HG03280 (cell line): ENCODE measurements at regions not wholly inside any gene's neighbourhood (a gene's known extent, or its start where the extent isn't known, plus 50 kb on each side); places are given as distances from the start of the nearest gene placed in this dataset.
"Not testable (repeated sequence)": the region's sequence is repeated elsewhere in the genome, so short reads cannot be mapped to it uniquely, and the experiment has no call there.

ENCODE experiments used
- ATAC-seq: cut with Tn5 transposase; IDR thresholded peaks from one replicate; pipeline ENCODE4 v1.9.1; 2021; ENCODE audit warnings: mild to moderate bottlenecking, moderate library complexity; ENCODE audit not compliant: unreplicated experiment

DNA sequence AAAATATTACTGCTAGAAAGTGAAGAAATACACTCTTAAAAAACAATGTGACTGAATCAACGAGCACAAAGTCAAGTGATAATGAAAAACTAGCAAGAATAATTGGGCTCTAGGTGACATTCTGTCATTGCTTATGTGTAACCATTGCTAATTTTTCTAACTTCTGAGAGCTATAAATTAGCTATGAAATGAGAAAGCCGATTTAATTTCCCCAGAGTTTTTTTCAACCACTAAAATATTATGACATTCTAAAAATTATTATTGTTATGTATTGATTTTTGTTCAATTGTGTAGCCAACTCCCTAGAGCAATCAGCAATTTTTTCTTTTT is 458.6 kb upstream of the ATXN8OS start:
- ATAC-seq = no peak

DNA sequence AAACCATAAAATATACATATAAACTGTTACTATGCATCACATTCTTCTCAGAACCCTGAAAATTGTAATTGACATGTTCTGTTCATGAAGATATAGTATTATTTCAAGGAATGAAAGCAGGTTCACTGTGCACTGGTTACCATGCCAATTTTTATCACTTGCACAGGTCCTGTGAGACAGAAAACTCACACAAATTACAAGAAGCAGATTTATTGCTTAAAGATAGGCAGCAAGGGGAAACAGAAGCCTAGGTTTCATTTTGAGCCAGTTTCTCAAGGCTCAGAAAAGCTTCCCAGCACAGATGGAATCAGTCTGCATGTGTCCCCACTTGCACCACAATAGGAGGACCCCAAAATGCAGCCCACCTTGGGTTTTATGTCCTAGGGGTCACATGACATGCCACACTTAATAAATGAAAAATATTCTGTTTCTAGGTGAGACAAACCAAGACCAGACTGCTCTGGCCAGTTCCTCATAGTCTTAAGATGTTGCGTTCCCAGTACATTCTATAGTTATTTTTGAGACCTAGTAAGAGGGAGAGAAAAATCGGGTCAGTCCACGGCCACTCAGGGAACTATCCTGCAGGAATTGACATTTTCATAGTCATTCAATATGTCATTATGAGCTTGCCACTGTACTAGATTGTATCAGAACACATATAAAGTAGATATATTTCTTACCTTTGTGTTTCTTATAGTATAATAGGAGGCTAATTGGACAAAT is 459.1 kb upstream of the ATXN8OS start:
- ATAC-seq = no peak

DNA sequence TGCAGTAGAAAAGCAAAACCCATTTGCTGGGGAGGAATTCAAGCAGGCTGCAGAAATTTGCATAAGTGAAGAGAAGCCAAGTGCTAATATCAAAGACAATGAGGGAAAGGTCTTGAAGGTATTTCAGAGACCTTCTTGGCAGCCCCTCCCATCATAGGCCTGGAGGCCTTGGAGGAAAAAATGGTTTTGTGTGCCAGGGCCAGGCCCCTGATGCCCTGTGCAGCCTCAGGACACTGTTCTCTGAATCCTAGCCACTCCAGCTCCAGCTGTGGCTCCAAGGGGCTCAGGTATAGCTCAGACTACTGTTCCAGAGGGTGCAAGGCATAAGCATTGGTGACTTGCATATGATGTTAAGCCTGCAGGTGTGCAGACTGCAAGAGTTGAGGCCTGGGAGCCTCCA is 463.2 kb upstream of the ATXN8OS start:
- no peak for ATAC-seq

DNA sequence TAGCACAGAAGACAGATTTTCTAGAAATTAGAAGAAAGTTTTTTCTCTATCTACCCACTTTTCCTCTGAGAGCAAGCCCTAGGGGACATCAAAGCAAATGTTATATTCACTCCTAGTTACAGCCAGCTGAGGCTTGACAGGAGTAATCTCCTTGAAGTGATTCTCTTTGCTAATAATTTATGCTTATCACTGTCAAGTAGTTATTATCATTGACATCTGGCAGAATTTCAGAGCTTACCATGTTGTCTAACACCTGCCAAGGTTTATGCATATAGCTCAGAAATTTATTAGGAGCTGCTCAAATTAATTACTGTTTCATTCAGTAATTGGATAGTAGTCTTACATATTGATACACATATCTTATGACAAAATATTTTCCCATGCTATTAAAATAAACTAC is 465.9 kb upstream of the ATXN8OS start:
- ATAC-seq = no peak

DNA sequence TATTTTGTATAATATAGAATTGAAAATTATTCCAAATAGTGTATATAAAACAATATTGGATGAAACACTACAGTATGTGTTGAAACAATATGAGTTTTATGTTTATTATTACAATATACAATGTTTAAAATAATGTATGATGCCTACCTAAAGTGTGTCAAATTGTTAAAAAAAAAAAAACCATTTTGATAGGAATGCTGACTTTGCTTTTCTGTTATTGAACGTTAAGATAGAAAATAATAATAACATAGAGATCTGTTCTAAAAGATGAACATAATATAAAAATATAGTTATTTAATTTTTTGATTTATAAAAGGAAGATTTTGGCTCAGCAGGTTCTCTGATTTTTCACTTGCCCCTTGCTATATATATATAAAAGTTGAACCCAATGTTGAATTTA is 474.6 kb upstream of the ATXN8OS start:
- no peak for ATAC-seq

DNA sequence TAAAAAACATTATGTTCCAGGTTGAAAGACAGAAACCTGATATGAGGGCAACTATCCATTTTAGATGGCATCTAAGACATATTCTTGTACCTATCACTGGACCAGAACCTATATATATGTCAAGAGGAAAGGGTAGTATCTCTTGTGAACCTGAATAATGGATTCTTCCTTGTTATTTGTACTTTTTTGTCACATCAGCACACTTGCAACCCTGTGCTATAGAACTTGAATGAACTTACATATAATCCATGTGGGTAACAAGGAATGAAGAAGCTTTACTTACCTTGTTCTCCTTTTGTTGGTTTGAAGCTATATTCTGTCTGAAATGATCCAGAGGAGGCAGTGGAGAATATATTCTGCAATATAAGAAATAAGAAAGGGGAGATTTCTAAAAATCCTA is 483.7 kb upstream of the ATXN8OS start:
- ATAC-seq = no peak

DNA sequence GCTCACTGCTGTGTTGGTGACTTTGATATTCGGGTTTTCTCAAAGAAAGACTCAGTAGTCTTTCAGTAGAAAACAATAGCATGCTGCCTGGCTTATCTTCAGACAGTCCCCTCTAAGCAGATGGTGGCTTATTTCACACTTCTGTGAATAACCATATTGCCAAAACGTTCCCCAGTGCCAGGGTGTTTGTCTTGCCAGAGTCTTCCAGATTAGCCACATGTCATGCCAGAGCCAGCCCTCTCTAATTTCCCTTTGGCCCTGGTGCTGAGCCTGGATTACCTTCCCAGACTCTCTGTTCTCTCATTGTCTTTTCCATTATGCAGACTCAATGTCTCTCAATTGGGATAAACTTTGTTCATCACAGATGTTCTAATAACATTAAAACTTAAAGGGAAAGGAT is 488.0 kb upstream of the ATXN8OS start:
- no peak for ATAC-seq

DNA sequence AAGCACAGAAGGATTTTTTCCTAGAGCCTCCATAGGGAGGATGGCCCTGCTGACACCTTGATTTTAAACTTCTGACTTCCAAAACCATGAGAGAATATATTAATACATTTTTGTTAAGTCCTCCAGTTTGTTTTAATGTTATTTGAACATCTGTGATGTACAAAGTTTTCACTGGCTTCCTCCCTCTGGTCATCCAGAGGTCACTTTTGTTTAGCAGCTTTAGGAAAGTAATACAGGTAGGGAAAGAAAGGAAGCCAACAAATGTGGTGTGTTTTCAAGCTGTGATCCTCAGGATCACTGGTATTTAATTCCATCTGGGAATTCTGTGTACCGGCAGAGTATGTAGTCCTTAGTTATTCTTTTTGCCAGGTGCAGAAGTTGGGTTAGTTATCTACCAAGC is 488.8 kb upstream of the ATXN8OS start:
- ATAC-seq = no peak

DNA sequence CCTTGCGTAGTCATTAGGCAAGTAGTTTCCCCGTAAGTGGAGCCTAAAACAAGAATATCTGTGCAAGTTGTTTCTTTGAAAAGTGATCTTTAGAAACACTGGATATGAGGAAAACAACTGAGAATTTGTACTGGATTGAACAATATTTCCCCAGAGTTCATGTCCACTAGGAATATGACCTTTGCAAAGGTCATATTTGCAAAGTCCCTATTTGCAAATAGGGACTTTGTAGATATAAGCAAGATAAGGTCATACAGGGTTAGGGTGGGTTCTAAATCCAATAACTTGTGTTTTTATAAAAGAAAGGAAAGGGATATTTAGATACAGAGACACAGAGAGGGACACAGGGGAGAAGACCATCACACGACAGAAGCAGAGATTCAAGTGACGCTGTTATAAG is 489.2 kb upstream of the ATXN8OS start:
- ATAC-seq = no peak

DNA sequence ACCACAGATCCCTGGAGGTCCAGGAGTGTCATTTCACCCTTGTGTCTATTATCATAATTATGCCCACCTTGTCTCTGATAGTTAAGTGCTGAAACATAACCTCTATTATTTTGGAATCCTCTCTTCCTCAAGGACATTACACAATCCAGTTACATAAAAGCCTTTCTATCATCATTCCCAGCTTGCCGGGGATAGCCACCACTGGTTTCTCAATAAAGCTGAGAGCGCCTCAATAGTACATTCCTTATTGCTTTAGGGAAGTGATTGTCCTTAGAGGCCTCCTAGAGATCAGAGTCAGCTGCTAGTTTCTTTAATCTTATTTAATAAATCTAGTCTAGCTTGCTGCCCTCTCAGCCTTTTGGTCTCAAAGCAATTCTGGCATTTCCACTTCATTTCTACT is 490.0 kb upstream of the ATXN8OS start:
- no peak for ATAC-seq

DNA sequence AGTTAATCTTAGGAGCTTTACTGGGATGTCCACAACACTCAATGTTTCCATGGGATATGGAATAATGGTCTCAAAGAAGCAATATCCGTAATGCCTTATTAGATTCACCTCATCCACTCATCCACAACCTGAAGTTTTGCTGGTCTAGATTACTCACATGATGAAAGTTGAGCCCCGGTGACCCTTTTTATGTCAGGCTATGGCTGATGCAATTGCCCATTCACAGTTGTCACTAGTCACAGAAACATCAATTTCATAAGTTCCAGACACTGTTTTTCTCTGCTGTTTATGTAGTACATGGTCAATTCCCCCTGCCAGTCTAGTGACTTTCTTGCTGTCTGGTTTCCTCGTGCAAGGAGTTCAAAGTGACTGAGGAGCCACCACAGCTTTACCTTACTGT is 491.2 kb upstream of the ATXN8OS start:
- no peak for ATAC-seq

DNA sequence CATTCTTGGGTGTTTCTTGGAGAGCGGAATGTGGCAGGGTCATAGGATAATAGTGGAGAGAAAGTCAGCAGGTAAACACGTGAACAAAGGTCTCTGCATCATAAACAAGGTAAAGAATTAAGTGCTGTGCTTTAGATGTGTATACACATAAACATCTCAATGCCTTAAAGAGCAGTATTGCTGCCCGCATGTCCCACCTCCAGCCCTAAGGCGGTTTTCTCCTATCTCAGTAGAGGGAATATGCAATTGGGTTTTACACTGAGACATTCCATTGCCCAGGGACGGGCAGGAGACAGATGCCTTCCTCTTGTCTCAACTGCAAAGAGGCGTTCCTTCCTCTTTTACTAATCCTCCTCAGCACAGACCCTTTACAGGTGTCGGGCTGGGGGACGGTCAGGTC is 492.6 kb upstream of the ATXN8OS start:
- ATAC-seq = not testable (repeated sequence)

DNA sequence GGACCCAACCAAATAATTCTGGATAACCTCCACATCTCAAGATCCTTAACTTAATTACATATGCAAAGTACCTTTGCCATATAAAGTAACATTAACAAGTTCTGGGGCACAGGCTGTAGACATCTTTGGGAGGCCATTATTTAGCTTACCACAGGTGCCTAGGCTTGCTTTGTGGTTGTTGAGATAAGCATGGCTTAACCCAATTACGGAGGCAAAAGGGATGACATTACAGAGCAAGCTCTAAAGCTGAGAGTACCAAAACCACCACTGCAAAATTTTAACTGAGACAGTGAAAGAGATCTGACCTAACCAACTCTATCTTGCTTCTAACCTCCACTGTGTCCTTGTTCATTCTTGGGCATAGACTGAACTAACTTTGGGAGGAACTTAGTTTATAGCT is 502.9 kb upstream of the ATXN8OS start:
- no peak for ATAC-seq

DNA sequence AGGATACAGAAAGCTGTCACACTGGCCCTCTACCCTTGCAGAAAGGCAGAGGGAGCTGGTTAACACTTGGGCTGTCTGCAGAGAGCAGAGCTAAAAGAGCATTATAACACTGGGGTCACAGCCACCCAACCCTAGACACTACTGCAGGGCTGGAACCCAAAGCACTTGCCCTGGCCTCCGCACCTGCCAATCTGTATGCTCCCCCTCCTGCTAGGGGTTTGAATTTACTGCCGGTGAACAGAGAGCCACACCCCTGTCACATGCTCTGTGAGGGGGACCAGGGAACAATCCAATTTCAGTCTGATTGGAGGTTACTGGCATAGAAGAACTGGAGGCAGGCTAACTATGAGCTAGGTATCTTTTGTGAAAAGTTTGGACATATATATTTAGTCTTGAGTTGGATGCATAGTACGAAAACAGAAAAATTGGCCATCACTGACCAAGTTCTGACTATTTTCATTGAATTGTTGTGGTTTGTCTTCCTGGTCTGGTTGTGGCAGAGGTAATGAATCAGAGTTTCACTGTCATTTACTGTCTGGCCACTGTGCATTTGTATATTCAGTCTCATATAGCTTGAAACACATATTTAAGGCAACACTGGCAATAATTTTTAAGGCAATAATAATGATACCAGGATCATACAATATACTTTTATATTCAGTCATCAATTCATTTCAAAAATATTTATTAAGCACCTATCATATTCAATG is 504.3 kb upstream of the ATXN8OS start:
- ATAC-seq = no peak

DNA sequence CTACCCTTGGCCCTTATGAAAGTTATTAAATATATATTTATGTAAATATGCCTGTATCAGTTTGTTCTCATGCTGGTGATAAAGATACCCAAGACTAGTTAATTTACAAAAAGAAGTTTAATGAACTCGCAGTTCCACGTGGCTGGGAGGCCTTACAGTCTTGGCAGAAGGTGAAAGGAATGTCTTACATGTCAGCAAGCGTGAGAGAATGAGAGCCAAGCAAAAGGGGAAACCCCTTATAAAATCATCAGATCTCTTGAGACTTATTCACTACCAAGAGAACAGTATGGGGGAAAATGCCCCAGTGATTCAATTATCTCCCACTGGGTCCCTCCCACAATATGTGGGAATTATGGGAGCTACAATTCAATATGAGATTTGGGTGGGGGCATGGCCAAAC is 506.0 kb upstream of the ATXN8OS start:
- ATAC-seq = no peak

DNA sequence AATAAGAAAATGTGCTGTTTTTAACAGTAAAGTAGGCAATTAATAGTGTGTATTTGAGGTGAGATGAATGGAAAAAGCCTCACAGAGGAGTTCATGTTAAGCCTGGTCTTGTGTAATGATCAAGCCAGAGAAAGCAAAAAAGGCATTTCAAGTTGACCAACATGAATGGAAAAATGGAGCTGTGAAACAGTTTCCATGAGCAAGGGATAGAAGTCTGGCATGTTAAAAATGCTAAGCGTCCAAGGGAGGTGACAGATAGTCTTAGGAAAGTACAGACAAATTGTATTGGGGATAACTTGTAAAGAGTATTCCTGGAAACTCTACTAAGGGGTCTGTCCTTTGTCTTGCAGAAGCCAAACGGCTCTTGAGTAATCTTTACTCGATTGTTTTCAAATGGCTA is 506.8 kb upstream of the ATXN8OS start:
- no peak for ATAC-seq

DNA sequence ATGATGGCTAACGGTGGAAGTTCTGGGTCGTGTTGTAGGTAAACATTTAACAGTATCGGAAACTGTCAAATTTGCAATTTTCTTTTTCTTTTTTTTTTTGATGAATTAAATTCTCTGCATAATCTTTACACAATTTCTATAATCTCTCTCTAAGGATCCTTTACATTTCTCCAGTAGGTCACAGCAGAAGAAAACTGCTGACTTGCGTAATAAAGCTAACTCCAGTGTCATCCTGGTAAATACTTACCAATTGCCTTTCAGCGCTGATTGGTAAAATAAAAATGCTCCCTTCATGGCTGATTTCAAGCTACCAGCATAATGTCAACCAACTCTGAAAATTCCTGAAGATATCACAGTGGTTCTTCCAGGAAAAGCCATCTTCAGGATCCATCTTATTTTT is 510.5 kb upstream of the ATXN8OS start:
- ATAC-seq = no peak

DNA sequence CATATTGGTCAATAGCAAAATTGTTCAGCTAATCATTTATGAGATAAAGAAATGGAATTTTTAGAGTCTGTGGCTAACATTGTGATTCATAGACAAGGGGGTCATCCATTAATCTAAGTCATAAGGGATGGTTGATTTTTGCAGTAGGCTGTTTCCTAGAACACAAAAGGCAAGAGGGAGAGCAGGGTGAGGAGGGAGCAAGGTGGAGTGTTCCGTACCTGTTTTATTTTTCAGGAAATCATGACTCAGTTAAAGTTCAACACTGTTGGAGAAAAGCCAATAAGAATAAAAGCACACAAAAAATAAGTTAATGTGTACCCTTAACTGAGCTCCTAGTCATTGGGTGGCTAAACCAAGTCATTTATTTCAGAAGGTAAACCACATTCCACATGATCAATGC is 512.4 kb upstream of the ATXN8OS start:
- ATAC-seq = no peak

DNA sequence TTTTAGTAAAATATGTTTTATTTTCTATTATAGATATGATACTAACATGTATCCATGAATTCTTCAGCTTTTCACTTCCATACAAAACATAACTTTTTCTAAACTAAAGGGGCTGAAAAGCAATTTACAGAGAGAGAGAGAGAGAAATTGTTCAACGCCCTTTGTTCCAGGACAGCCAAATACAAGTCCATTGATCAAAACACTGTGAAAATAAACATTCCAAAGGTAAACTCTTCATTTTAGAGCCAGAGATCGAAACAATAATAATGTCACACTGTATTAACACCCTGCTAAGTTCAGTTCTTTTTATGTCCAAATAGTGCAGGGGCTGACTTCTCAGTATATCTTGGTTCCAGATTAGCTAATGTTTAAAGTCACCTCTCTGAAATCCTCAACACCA is 516.2 kb upstream of the ATXN8OS start:
- no peak for ATAC-seq

DNA sequence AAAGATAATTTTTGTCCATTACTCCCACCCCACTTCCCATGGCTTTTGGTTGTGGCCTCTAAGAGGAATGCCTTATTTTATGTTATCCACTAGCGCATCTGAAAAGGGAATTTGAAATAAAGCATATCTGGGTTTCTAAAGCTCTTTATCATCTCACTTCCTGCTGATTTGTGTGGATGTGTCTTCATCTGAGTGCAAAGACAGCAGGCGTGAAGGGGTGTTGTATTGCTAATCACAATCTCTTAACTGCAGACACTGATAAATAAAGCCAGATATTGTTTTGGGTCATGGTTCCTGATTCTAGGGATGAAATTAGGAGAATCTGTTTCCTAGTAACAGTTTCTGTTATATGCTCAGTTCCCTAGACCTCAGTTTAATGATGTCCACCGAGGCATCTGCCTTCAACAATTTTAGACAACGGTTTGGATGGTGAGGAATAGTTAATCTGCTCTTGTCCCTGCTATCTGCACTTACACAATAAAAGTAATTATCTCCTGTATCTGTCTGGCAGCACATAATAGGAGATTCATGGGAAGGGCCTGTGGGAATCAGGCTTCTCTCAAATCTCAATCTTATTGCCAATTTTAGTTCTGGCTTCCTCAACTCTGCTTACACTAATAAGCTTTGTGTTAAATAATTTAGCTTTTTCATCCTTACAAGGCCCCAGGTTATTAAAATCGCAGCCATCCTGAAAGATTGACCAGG is 517.9 kb upstream of the ATXN8OS start:
- no peak for ATAC-seq

DNA sequence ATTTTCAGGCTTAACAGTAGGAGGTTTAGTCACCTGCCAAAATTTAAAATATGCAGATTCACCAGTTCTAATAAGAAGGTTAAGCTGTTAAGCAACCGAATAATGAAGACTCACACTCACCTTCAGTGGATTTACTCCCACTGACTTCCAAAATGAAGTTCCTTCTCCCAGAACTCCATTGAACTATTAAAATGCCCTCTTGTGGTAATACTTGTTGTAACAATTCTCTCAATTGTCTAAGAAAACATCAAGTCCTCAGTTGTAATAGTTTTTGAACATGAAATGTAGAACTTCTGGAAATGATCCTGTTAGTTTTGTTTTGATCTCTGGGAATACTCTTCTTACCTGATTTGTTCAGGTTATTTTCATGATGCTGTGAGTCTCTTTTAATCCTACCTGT is 522.0 kb upstream of the ATXN8OS start:
- ATAC-seq = no peak

DNA sequence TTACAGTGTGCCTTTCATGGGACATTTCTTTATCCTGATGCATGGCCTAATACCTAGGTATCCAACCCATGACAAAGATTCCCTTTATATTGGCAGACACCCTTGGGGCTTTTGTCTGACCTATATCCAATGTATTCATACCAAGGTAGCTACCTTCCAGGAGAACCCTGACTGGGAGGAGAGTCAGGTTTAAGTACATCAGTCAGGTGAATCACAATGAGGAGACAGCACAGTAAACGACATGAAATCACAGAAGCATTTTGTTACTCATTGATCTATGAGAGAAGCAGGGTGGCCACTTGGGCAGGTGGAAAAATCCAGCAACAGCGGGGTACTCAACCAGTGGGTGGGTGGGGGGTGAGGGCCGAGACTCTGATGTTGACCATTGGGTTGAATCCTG is 527.4 kb upstream of the ATXN8OS start:
- ATAC-seq = no peak
